Amygdala (tissue), 56 donors: ENCODE measurements at regions not wholly inside any gene's neighbourhood (a gene's known extent, or its start where the extent isn't known, plus 50 kb on each side); places are given as distances from the start of the nearest gene placed in this dataset.

Source experiments
- DNase-seq, 56 donors: peaks; one replicate each; lab custom pipeline; 2025; lab: John Stamatoyannopoulos, UW

- DNase-seq = no peak
These were observed 561.2 kb upstream of the DIPK2B start for GRCh38 chrX:45761920-45762319.

- DNase-seq = no peak
These were observed 559.6 kb upstream of the DIPK2B start for GRCh38 chrX:45760187-45760742.

GRCh38 chrX:45758738-45759397 lies 558.2 kb upstream of the DIPK2B start:
- peak in 1 of 56 donors; percentile 1 for DNase-seq

- DNase-seq = peak in 1 of 56 donors; percentile 5
These were observed 557.6 kb upstream of the DIPK2B start for GRCh38 chrX:45758319-45758718.

DNA sequence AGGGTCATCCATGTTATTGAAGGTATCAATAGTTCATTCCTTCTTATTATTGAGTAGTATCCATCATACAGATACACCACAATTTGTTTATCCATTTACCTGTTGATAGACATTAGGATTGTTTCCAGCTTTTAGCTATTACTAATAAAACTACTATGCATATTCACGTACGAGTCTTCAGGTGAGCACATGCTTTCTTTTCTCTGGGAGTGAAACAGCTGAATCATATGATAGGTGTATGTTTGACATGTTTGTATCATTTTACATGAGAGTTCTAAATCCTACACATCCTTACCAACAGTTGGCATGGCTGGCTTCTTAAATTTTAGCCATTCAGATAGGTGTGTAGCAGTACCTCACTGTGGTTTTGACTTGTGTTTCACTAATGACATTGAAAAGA lies 556.6 kb upstream of the DIPK2B start:
- DNase-seq = no peak

- DNase-seq = no peak
These were observed 555.9 kb upstream of the DIPK2B start for GRCh38 chrX:45756557-45756956.

- DNase-seq = no peak
These were observed 555.0 kb upstream of the DIPK2B start for GRCh38 chrX:45755703-45756102.

DNA sequence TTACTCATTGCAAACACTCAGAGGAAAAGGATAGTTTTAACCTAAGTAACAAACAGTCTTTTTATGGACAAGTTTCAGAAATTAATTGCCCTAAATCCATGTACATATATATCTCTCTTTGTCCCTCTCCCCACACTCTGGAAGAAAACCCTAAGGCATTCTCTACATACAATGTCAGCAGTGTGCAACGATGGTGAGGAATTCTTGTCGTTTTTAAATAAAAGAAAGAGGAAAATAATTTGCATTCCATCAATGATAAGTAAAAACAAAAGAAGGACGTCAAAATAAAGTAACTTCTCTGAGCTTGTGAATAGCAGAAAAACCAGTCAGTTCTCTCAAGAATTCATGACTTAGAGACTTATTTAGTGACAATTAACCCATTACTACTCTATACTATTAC lies 550.5 kb upstream of the DIPK2B start:
- no peak for DNase-seq

- no peak for DNase-seq
These were observed 550.0 kb upstream of the DIPK2B start for GRCh38 chrX:45750639-45751038.

GRCh38 chrX:45749375-45749774 lies 548.7 kb upstream of the DIPK2B start:
- DNase-seq = no peak

DNA sequence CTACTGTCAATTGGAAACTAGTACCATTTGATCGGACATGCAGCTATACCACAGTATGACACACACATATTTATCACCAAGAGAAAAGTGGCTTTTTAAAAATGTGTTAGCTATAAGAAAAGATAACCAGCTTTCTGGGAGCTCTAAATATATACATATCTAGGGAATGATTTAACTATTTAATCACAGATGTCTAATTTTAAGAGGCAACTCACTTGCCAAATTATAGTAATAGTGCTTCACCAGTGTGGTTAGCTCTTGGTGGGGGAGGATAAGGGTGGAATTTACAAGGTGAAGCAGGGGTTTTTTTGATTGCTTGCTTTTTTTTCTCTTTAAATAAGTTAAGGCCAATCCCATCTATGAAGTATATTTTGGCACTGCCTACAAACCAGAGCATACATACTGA lies 547.7 kb upstream of the DIPK2B start:
- no peak for DNase-seq

GRCh38 chrX:45747905-45748304 lies 547.2 kb upstream of the DIPK2B start:
- DNase-seq = no peak

- DNase-seq = no peak
These were observed 544.8 kb upstream of the DIPK2B start for GRCh38 chrX:45745479-45745878.

GRCh38 chrX:45743906-45744625 lies 543.4 kb upstream of the DIPK2B start:
- DNase-seq = no peak

GRCh38 chrX:45743081-45743533 lies 542.4 kb upstream of the DIPK2B start:
- DNase-seq = no peak

DNA sequence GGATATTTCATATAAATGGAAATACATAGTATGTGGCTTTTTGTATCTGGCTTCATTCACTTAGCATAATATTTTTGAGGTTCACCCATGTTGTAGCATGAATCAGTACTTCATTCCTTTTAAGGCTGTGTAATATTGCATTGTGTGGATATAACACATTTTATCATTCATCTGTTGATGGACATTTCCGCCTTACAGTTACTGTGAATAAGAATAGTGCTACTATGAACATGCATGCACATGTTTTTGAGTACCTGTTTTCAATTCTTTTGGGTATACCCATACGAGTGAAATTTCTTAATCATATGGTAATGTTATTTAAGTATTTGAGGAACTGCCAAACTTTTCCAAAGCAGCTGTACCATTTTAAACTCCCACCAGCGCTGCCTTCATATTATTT lies 539.6 kb upstream of the DIPK2B start:
- DNase-seq = no peak

DNA sequence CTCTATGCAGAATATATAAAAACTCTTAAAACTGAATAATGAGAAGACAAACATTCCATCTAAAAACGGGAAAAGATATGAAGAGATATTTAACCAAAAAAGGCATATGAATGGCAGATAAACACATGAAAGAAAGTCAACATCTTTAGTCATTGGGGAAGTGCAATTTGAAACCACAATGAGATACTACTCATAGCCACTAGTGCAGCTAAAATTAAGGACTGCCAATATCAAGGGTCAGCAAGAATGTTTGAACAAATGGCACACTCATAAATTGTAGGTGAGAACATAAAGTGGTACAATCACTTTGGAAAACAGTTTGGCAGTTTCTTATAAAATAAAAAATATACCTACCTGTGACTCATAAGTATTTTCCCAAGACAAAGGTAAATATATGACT lies 534.9 kb upstream of the DIPK2B start:
- DNase-seq = no peak

DNA sequence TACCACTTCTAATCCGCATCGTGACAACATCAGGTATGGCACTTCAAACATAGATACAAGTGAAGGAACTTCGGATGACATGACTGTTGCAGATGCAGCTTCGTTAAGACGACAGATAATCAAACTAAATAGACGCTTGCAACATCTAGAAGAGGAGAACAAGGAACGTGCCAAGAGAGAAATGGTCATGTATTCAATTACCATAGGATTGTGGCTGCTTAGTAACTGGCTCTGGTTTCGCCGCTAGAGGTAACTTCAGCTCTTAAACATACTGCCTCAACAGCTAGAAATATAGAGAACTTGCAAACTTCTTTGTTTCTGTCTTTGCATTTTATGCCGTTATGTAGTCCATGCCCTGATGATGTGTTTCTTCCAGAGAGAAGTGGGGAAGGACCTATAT lies 530.8 kb upstream of the DIPK2B start:
- DNase-seq = no peak

- no peak for DNase-seq
These were observed 527.1 kb upstream of the DIPK2B start for GRCh38 chrX:45727761-45728160.

- no peak for DNase-seq
These were observed 521.8 kb upstream of the DIPK2B start for GRCh38 chrX:45722471-45722870.

DNA sequence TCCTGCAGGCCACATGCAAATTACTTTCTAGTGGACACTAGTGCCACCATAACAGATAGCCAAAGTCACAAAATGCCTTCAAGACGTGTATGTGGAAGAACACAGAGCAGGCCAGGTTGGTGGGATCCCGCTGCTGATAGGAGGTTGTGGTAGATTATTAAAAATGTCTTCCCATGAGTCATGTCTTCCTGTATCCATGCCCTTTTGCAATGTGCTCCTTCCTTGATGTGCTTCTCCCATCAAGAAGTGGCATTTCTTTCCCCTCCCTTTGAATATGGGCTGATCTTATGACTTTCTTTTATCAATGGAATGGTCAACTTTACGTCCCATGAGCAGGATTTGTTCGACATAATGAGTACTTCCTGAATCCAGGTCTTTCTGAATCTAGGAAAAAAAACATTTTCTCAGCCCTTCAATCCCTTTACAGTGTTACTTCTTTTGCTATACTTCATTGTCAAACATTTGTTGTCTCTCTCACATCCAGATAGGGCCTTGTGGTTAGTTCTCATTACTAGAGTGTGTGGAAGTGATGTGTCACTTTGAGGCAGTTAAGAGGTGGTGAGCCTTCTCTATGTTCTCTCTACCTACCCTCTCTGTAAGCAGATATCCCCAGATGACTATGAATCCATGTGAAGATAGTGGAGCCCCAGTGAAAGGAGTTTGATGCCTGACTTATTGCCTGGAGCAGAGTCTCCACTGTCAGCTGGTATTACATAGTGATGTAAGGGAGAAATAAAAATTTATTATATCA lies 519.2 kb upstream of the DIPK2B start:
- DNase-seq = no peak
